CD4-positive, alpha-beta T cell (primary cell): ENCODE measurements at regions not wholly inside any gene's neighbourhood (a gene's known extent, or its start where the extent isn't known, plus 50 kb on each side); places are given as distances from the start of the nearest gene placed in this dataset.

Source experiments
- ATAC-seq: fragments of 200-7000 bp; cut with Tn5 transposase; one replicate; pipeline ENCODE4 v1.10.0; 2022; ENCODE audit warnings: mild to moderate bottlenecking; ENCODE audit not compliant: poor library complexity
- CTCF ChIA-PET: fragments of 350-600 bp; sonication (Branson Sonifier 250); formaldehyde crosslinking; loops from one replicate; lab custom pipeline; 2021; ENCODE audit warnings: antibody characterized with exemption, inconsistent platforms; lab: Charles Lee
- POLR2A ChIA-PET: fragments of 350-600 bp; sonication (Branson Sonifier 250); formaldehyde crosslinking; loops from one replicate; lab custom pipeline; 2021; ENCODE audit warnings: antibody characterized with exemption, inconsistent platforms; lab: Charles Lee
- DNase-seq, 14 experiments: peaks; one replicate each; pipeline ENCODE4 v3.0.0-alpha.2; 2013 to 2020; ENCODE audit warnings: mixed read lengths in 2 of 14
- H3K27ac ChIP-seq, 2 donors: one replicate each; pipeline versions ENCODE4 v1.5.1 to v1.7.0; 2013; ENCODE audit warnings: low read length in 2 of 2, low read depth in 1 of 2, mild to moderate bottlenecking in 1 of 2
- H3K27me3 ChIP-seq, 2 experiments: 1 replicate in 1 of 2; 2 replicates in 1 of 2; pipeline versions ENCODE4 v1.6.1 to v1.7.0; 2013; ENCODE audit warnings: low read length in 2 of 2, control low read depth in 1 of 2, mild to moderate bottlenecking in 1 of 2, moderate library complexity in 1 of 2; ENCODE audit not compliant: insufficient read depth in 2 of 2, control insufficient read depth in 1 of 2
- H3K36me3 ChIP-seq: one replicate; pipeline ENCODE4 v1.6.1; 2013; ENCODE audit warnings: low read length, control low read depth; ENCODE audit not compliant: insufficient read depth
- H3K4me1 ChIP-seq: one replicate; pipeline ENCODE4 v1.6.1; 2013; ENCODE audit warnings: low read length, control low read depth; ENCODE audit not compliant: insufficient read depth
- H3K4me3 ChIP-seq: one replicate; pipeline ENCODE4 v1.5.1; 2013; ENCODE audit warnings: mild to moderate bottlenecking, low read length, moderate library complexity
- H3K9me3 ChIP-seq, 2 experiments: 1 replicate in 1 of 2; 2 replicates in 1 of 2; pipeline versions ENCODE4 v1.6.1 to v1.7.0; 2013; ENCODE audit warnings: low read length in 2 of 2, mild to moderate bottlenecking in 2 of 2, control low read depth in 1 of 2, moderate library complexity in 1 of 2; ENCODE audit not compliant: control insufficient read depth in 1 of 2, insufficient read depth in 1 of 2
- H3K27ac Mint-ChIP-seq: one replicate; pipeline ENCODE4 v1.8.0; 2020; ENCODE audit warnings: mixed read lengths
- H3K27me3 Mint-ChIP-seq: one replicate; pipeline ENCODE4 v1.8.0; 2021; ENCODE audit warnings: mixed read lengths
- H3K36me3 Mint-ChIP-seq: one replicate; pipeline ENCODE4 v1.8.0; 2021; ENCODE audit warnings: low read depth, mixed read lengths
- H3K4me1 Mint-ChIP-seq: one replicate; pipeline ENCODE4 v1.8.0; 2021; ENCODE audit warnings: low read depth, mixed read lengths
- H3K4me3 Mint-ChIP-seq: one replicate; pipeline ENCODE4 v1.8.0; 2020; ENCODE audit warnings: mild to moderate bottlenecking, mixed read lengths
- H3K9me3 Mint-ChIP-seq: one replicate; pipeline ENCODE4 v1.8.0; 2020; ENCODE audit warnings: mixed read lengths
- intact Hi-C, 2 experiments: fragments of 100-400 bp; cut with DNase I in 1 of 2; cut with micrococcal nuclease in 1 of 2; formaldehyde crosslinking; loops; one replicate each; pipeline versions ENCODE4 v1.15.1 to v1.9.0; 2023 to 2025; cut with DNase I, micrococcal nuclease
- TF ChIP-seq, protein P1 (sequence below): fragments of 200-600 bp; IDR thresholded peaks from one replicate; pipeline ENCODE4 v1.8.0; 2022; ENCODE audit warnings: antibody characterized with exemption, mild to moderate bottlenecking

DNA sequence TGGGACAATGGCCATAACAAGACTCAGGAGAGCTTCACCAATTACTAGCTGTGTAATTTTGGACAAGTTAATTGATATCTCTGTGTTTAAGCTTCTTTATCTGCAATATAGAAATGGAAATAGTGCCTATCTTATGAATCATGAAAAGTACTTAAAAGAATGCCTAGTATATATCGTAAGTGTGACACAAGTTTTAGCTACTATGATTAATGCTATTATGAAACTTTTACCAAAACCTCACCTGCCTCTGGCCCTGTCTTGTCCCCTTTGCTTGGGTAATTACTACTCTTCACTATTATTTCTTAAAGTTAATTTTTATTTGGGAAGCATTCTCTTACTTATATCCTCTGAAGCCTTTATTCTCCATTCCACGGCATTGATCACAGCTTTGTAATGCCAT, 75.0 kb upstream of the NETO1 start:
- Mint-ChIP-seq H3K36me3 (no peaks in the 10 kb centered on the region), H3K4me1 (no peaks in the 10 kb centered on the region), H3K27me3 (no peaks in the 10 kb centered on the region), H3K9me3 (no peaks in the 10 kb centered on the region), H3K27ac (no peak overlapping the region), H3K4me3 (no peak overlapping the region)
- ChIA-PET POLR2A (no interaction called here), CTCF (no interaction called here)
- Histone ChIP-seq H3K27me3 (no peaks in the 10 kb centered on the region), H3K4me1 (no peaks in the 10 kb centered on the region), H3K27ac (no peak overlapping the region), H3K36me3 (no peaks in the 10 kb centered on the region), H3K9me3 (peaks cover 0 to 3% of the 10 kb centered on the region in 2 experiments), H3K4me3 (no peak overlapping the region)
- intact Hi-C loops, result no loop called here
- ATAC-seq, result no peak
- TF ChIP-seq, protein P1, sequence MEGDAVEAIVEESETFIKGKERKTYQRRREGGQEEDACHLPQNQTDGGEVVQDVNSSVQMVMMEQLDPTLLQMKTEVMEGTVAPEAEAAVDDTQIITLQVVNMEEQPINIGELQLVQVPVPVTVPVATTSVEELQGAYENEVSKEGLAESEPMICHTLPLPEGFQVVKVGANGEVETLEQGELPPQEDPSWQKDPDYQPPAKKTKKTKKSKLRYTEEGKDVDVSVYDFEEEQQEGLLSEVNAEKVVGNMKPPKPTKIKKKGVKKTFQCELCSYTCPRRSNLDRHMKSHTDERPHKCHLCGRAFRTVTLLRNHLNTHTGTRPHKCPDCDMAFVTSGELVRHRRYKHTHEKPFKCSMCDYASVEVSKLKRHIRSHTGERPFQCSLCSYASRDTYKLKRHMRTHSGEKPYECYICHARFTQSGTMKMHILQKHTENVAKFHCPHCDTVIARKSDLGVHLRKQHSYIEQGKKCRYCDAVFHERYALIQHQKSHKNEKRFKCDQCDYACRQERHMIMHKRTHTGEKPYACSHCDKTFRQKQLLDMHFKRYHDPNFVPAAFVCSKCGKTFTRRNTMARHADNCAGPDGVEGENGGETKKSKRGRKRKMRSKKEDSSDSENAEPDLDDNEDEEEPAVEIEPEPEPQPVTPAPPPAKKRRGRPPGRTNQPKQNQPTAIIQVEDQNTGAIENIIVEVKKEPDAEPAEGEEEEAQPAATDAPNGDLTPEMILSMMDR, result no peak
- no peak for DNase-seq

DNA sequence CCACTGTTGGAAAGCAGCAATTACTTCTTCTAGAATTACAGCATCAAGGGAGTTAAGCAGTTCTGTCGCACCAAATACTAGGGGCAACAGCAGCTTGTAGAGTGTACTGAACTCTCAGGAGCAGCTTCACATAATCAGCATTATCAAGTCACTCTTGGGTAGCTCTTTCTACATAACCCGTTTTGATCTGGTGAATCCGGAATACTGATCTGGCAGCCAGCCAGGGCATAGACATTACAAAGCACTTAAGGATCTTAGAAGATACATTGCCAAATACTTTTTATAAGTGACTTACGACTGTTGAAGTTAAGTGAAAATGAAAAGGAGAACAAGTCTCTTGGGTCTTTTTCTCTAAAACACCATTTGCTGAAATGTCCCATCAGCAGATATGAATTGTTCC, 73.2 kb upstream of the NETO1 start:
- Histone ChIP-seq H3K27me3 (no peaks in the 10 kb centered on the region), H3K4me1 (no peaks in the 10 kb centered on the region), H3K4me3 (no peak overlapping the region), H3K9me3 (peaks cover 0 to 3% of the 10 kb centered on the region in 2 experiments), H3K27ac (no peak overlapping the region), H3K36me3 (no peaks in the 10 kb centered on the region)
- CTCF ChIA-PET, result no interaction called here
- TF ChIP-seq, protein P1, result no peak
- no peaks in the 10 kb centered on the region for H3K9me3 Mint-ChIP-seq
- ATAC-seq, result no peak
- no peak overlapping the region for H3K27ac Mint-ChIP-seq
- no peaks in the 10 kb centered on the region for H3K36me3 Mint-ChIP-seq
- H3K27me3 Mint-ChIP-seq, result no peaks in the 10 kb centered on the region
- POLR2A ChIA-PET, result no interaction called here
- intact Hi-C loops, result no loop called here
- DNase-seq, result no peak
- H3K4me1 Mint-ChIP-seq, result no peaks in the 10 kb centered on the region
- H3K4me3 Mint-ChIP-seq, result no peak overlapping the region

DNA sequence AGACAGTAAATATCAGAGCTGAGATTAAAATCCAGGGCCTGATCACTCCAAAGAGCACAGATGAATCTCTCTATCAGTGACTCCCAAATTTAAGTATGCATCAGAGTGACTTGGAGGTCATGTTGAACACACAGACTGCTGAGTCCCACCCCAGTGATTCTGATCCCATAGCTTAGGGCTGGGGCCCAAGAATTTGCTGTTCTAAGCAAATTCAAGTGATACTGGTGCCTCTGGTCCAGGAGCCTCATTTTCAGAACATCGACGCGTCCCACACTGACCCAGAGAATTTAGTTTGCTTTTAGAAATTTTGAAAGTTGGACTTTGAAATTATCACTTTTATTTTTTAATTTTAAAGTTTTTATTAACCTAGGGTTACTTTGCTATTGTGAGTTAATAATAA, 72.7 kb upstream of the NETO1 start:
- Histone ChIP-seq H3K4me1 (no peaks in the 10 kb centered on the region), H3K9me3 (peaks cover 0 to 3% of the 10 kb centered on the region in 2 experiments), H3K27me3 (no peaks in the 10 kb centered on the region), H3K36me3 (no peaks in the 10 kb centered on the region), H3K4me3 (no peak overlapping the region), H3K27ac (no peak overlapping the region)
- Mint-ChIP-seq H3K27ac (no peak overlapping the region), H3K9me3 (no peaks in the 10 kb centered on the region), H3K27me3 (no peaks in the 10 kb centered on the region), H3K4me1 (no peaks in the 10 kb centered on the region), H3K4me3 (no peak overlapping the region), H3K36me3 (no peaks in the 10 kb centered on the region)
- TF ChIP-seq, protein P1, result no peak
- ATAC-seq, result no peak
- CTCF ChIA-PET, result no interaction called here
- DNase-seq, result no peak
- intact Hi-C loops, result no loop called here
- POLR2A ChIA-PET, result no interaction called here
